Amygdala (tissue), 56 donors: ENCODE measurements at regions not wholly inside any gene's neighbourhood (a gene's known extent, or its start where the extent isn't known, plus 50 kb on each side); places are given as distances from the start of the nearest gene placed in this dataset.

ENCODE experiments used
- DNase-seq, 56 donors: peaks; one replicate each; lab custom pipeline; 2025; lab: John Stamatoyannopoulos, UW

- no peak for DNase-seq
Measured at GRCh38 chr7:47149208-47149839, 432.6 kb downstream of the TNS3 start.

- DNase-seq: no peak
Measured at GRCh38 chr7:47148536-47149207, 433.2 kb downstream of the TNS3 start.

GRCh38 chr7:47147213-47147631, 434.7 kb downstream of the TNS3 start:
- DNase-seq: no peak

DNA sequence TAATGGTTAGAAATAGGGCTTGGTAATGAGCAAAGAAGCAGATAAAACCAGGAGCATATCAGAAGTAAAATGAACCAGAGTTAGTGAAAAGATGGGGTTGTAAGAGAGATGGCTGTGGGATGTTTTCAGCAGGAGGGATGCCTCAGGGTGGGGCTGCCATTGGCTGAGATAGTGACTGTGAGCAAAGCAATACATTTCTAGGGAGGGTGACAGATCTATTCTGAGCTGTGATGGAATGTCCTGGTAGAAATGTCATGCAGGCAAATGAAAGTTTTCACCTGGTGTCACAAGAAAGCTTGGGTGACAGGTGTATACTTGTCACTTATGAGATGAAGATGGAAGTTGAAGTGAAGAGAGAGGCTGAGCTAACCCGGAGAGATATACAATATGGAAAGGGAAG, 435.9 kb downstream of the TNS3 start:
- no peak for DNase-seq

GRCh38 chr7:47145186-47145725, 436.7 kb downstream of the TNS3 start:
- no peak for DNase-seq

- no peak for DNase-seq
Measured at GRCh38 chr7:47143339-47143738, 438.6 kb downstream of the TNS3 start.

DNA sequence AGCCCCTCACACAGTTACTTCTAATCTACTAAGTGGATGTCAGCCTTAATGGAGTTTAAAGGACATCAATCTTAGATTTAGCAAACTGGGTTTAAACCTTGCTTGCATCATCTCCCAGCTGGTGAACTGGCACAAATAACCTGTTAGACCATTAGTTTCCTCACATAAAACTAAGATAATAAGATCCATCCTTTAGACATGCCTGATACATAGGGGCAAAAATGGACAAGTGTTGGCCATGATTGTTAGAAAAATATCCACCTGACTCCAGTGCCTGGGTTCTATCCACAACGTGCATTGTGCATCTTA, 439.1 kb downstream of the TNS3 start:
- DNase-seq: no peak

DNA sequence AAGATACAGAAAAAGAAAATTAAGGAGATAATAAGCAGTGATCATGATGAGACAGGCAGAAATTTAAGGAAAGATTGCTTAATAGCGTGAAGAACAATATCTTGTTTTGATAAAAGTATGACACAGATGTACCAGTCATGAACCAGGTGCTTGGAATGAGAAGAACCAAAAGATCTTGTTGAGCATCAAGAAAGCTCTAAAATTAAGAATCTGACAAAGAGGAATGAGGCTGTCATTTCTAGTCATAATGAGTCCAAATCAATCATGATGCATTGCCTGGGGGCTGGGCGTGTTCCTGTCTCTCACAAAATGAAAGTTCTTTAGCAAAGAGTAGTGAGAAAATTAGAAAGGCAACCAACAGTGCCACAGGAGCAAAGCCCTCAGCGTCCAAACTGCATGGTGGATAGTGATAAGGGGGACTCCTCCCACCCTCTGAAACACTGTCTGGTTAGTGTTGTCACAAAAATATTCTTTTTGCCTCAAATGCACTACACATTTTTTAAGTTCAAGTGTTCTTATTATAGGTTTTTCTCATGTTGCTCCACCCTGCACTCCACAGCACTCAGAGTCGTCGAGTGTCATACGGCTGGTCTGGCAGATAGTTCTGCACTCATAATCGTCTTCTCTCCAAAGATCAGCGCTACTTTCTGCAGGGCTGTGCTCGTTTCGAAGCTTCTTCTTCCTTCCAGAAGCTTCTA, 439.6 kb downstream of the TNS3 start:
- no peak for DNase-seq

DNA sequence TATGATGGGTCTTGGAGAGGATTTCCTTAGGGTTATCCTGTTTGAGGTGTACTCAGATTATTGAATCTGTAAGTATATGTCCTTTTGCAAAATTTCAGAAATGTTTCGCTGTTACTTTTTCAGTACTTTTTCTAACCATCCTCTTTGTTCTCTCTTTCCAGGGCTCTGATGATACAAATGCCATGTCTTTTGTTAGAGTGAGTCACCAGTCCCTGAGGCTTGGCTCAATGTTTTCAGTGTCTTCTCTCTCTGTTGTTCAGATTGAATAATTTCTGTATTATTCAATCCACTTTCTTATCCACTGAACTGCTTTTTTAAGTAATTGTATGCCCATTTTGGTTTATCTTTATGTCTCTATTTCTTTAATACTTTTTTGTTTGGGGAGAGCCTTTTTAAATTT, 449.4 kb downstream of the TNS3 start:
- DNase-seq: no peak

DNA sequence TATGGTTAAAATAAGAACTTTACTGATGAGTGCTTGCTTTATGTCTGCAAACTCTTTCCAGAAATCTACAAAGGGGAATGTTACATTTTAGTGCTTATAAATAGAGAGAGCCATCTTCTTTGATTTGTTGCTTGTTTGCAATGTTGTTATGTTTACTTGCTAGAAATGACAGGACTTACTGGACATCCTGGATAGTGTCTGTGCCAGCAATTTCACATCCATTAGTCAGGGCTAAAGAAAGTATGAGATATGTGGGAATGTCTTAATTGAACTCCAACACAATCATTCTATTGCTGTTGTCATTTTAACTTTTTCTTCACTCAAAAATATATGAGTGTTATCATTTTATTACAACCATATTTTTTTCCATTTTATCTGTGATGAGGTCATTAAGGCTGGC, 453.2 kb downstream of the TNS3 start:
- DNase-seq: no peak

DNA sequence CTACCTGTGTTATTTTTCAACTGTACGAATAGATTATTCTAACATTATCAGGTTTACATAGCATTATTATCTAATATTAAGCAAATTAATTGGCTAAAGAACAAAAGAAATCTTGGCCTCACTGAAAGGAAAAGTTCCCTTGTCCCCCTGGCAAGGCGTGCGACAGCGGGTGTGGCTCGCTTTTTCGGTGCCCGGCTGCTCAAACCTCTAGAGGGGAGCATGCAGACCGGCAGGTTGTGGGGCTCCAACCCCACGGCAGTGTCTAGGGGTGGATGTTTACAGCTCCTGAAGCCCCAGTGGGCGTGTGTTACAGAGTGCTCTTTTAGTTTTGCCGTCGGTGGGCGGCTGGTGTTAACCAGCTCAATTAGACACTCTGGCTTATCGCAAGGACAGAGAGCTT, 456.4 kb downstream of the TNS3 start:
- no peak for DNase-seq

GRCh38 chr7:47119261-47119865, 462.5 kb downstream of the TNS3 start:
- DNase-seq: peak in 1 of 56 donors; percentile 7

DNA sequence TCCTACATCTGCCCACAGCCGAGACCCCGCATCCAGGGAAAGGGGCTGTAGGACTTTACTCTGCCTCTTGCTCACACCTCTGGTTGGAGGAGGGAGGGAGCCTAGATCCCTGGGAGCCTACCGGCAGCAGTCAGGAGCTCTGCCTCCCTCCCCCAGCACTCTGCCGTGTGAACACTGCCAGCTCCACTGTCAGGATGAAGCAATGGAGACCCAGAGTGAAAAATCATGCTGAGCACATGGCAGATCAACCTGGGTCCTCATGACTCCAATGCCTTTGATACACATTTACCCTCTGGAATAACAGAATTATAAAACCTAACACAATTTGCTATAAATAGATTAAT, 477.7 kb downstream of the TNS3 start:
- no peak for DNase-seq

GRCh38 chr7:47103498-47104205, 478.3 kb downstream of the TNS3 start:
- DNase-seq: no peak

DNA sequence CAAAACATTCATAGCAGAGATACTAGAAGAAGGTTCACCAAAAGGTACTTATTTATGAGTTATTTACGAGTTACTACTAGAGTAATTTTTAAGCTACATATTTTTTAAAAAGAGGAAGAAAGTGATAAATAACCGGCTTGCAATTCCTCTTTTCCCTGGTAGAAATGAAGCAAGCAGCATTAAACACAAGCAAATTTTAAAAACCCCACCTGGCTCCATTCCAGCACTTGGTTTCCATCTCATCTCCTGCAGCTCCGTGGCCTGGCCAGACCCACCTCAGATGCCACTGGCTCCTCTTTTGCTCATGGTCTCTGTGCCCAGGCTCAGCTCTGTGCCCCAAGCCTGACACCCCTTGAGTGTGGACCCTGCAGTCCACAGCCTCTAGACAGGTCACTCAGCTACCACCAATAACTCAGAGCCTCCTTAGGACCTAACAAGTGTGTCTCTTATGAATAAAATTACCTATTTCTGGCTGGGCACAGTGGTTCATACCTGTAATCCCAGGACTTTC, 479.5 kb downstream of the TNS3 start:
- no peak for DNase-seq

DNA sequence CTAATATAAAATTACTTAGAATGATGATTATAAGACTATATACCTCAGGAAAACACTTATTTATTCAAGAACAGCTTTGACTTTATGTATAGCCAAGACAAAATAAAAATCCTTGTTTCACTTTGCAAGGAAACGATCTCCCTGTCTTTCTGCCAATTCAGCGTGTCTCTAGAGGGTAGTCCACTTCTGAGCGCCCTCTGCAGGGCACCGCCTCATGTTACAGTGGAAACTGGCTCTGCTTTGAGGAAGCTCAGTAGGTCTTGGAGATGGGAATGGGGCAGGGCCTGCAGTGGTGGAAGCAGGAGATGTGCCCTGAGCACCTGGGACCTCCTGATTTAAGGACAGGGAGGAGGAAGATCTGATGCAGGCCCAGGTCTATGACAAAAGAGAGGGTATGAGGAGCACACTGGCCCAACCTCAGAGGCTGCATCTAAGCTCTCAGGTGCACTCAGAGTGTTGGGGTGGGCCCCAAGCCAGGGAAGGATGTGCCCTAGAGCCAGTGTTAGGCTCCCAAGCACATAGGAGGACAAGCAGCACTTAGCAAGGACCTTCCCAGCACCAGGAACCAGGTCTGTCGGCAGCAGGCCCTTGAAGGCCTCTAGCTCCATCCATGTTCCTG, 481.0 kb downstream of the TNS3 start:
- DNase-seq: no peak

DNA sequence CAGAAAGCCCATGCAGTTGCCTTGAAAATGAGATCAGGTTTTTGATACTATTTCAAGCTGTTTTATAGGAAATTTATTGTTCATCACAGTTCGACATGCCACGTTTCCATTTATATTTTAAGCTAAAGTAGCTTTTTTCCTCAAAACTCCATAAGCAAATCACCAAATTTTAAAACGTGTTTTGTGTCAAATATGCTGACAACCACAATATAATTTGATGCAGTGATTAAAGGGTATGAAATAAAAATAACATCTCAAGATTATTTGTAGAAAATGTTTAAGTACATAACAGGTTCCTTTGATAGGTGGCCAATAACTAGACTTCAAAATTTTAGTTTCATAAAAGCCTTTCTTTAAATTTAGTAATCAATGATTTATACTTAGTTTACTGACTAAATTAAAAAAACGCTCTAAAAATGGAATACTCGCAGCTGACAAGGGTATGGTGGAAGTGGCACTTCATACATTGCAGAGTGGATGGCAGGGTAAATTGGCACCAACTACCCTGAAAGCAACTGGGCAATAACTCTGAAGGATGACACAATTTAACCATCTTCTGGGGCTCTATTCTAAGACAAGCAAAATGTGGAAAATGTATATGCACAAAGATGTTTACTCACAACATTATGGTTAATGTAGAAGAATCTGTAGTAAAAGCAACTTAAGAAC, 481.6 kb downstream of the TNS3 start:
- no peak for DNase-seq

DNA sequence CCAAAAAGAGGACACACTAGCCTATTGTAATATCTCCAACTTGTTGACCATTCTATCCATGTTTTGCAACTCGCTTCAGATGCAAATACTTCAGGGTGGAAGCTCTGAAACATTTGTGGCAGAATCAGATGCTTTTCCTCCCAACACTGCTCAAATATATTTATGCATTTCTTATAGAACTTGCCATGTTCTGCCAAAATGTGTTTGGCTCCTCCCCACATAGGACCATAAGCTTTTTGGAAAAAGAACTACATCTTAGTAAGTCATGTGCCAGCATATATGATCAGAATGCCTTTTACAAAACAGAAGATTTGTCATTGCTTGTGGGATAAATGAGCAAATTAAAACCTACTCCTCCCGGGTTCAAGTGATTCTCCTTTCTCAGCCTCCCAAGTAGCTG, 484.5 kb downstream of the TNS3 start:
- DNase-seq: no peak

DNA sequence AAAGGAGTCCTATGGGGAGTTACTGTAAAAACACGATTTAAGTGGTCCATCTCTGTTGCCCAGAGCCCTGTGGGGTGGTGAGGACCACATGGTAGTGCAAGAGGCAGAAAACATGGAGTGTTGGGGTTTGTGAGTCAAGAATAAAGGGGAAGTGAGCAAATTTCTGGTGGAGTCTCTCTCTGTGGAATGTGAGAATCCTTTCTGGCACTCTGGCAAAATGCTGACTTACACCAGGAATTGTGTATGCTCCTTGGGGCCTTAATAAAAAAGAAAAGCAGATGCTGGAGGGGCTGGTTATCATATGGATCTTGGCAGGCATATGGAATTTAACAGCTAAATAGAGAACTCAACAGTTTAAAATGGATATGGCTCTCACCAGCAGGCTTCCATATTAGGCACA, 486.0 kb downstream of the TNS3 start:
- no peak for DNase-seq

- no peak for DNase-seq
Measured at GRCh38 chr7:47094462-47094861, 487.4 kb downstream of the TNS3 start.
